ENCODE measurements at regions not wholly inside any gene's neighbourhood (a gene's known extent, or its start where the extent isn't known, plus 50 kb on each side); places are given as distances from the start of the nearest gene placed in this dataset.

- ATAC-seq (ENCODE audit: insufficient read depth, low read depth) (no peak), DNase-seq (no peak)
- Histone ChIP-seq H3K27me3 (ENCODE audit: insufficient read depth, low read length, poor library complexity) (no peaks in the 10 kb centered on the region), H3K27ac (ENCODE audit: low read length) (no peak overlapping the region), H4K20me1 (ENCODE audit: insufficient read depth, low read length) (no peaks in the 10 kb centered on the region), H3K4me1 (ENCODE audit: insufficient read depth, low read length) (0 out of 2 replicates have a peak, but pooled peaks cover 4% of the 10 kb centered on the region), H3K9me3 (ENCODE audit: insufficient read depth, low read length, severe bottlenecking) (no peaks in the 10 kb centered on the region), H2AFZ (ENCODE audit: low read depth, low read length) (no peak overlapping the region; the same call in 1 of the 2 replicates), H3K79me2 (ENCODE audit: insufficient read depth, low read length) (no peaks in the 10 kb centered on the region), H3K9ac (ENCODE audit: low read depth, low read length) (no peak overlapping the region), H3K4me3 (ENCODE audit: low read depth in 1 of 2, low read length in 2 of 2) (no peak overlapping the region), H3K36me3 (ENCODE audit: insufficient read depth, low read length) (no peaks in the 10 kb centered on the region), H3K4me2 (ENCODE audit: insufficient read depth, low read length) (no peak overlapping the region)
- TF ChIP-seq CTCF (IDR thresholded peaks at IDR 0.05; ENCODE audit: borderline replicate concordance, extremely low read depth, low read length, poor library complexity, severe bottlenecking): no peak
- no peak for TF ChIP-seq EZH2 (IDR thresholded peaks at IDR 0.05; ENCODE audit: borderline replicate concordance, low read depth, low read length, severe bottlenecking)
Measured at GRCh38 chr5:2569774-2570542, 181.5 kb downstream of the IRX2 start.

- ATAC-seq (ENCODE audit: insufficient read depth, low read depth): peak; percentile 69; the same call in 2 of the 3 replicates
- H3K4me2 ChIP-seq (ENCODE audit: insufficient read depth, low read length): no peak overlapping the region
Measured at GRCh38 chr5:2569176-2569575, 182.3 kb downstream of the IRX2 start.

GRCh38 chr5:2566284-2566683, 185.2 kb downstream of the IRX2 start:
- no peaks in the 10 kb centered on the region for H3K9me3 ChIP-seq (ENCODE audit: insufficient read depth, low read length, severe bottlenecking)
- TF ChIP-seq CTCF (IDR thresholded peaks at IDR 0.05; ENCODE audit: borderline replicate concordance, extremely low read depth, low read length, poor library complexity, severe bottlenecking): no peak
- no peak for TF ChIP-seq EZH2 (IDR thresholded peaks at IDR 0.05; ENCODE audit: borderline replicate concordance, low read depth, low read length, severe bottlenecking)
- no peak overlapping the region for H3K9ac ChIP-seq (ENCODE audit: low read depth, low read length)
- no peak overlapping the region for H3K4me2 ChIP-seq (ENCODE audit: insufficient read depth, low read length)
- no peaks in the 10 kb centered on the region for H3K79me2 ChIP-seq (ENCODE audit: insufficient read depth, low read length)
- ATAC-seq (ENCODE audit: insufficient read depth, low read depth) (no peak), DNase-seq (no peak)
- H3K27ac ChIP-seq (ENCODE audit: low read length): no peak overlapping the region
- no peak overlapping the region for H3K4me3 ChIP-seq (ENCODE audit: low read depth in 1 of 2, low read length in 2 of 2)
- no peak overlapping the region for H2AFZ ChIP-seq (ENCODE audit: low read depth, low read length)
- H3K36me3 ChIP-seq (ENCODE audit: insufficient read depth, low read length): no peaks in the 10 kb centered on the region
- H3K4me1 ChIP-seq (ENCODE audit: insufficient read depth, low read length): 0 out of 2 replicates have a peak, but pooled peaks cover 4% of the 10 kb centered on the region
- no peaks in the 10 kb centered on the region for H3K27me3 ChIP-seq (ENCODE audit: insufficient read depth, low read length, poor library complexity)
- H4K20me1 ChIP-seq (ENCODE audit: insufficient read depth, low read length): no peaks in the 10 kb centered on the region

More at GRCh38 chr5:2569176-2569575, 182.3 kb downstream of the IRX2 start:
- H3K9me3 ChIP-seq (ENCODE audit: insufficient read depth, low read length, severe bottlenecking): no peaks in the 10 kb centered on the region
- DNase-seq: peak; percentile 31
- H3K79me2 ChIP-seq (ENCODE audit: insufficient read depth, low read length): no peaks in the 10 kb centered on the region
- H3K9ac ChIP-seq (ENCODE audit: low read depth, low read length): no peak overlapping the region
- TF ChIP-seq CTCF (IDR thresholded peaks at IDR 0.05; ENCODE audit: borderline replicate concordance, extremely low read depth, low read length, poor library complexity, severe bottlenecking) (no peak), EZH2 (IDR thresholded peaks at IDR 0.05; ENCODE audit: borderline replicate concordance, low read depth, low read length, severe bottlenecking) (no peak)
- H3K27ac ChIP-seq (ENCODE audit: low read length): no peak overlapping the region
- H3K27me3 ChIP-seq (ENCODE audit: insufficient read depth, low read length, poor library complexity): no peaks in the 10 kb centered on the region
- no peaks in the 10 kb centered on the region for H3K36me3 ChIP-seq (ENCODE audit: insufficient read depth, low read length)
- H4K20me1 ChIP-seq (ENCODE audit: insufficient read depth, low read length): no peaks in the 10 kb centered on the region
- H2AFZ ChIP-seq (ENCODE audit: low read depth, low read length): no peak overlapping the region; the same call in 1 of the 2 replicates
- no peak overlapping the region for H3K4me3 ChIP-seq (ENCODE audit: low read depth in 1 of 2, low read length in 2 of 2)
- H3K4me1 ChIP-seq (ENCODE audit: insufficient read depth, low read length): 0 out of 2 replicates have a peak, but pooled peaks cover 4% of the 10 kb centered on the region

Measured in DND-41 (cell line).